Fibroblast of skin of right quadriceps (primary cell): ENCODE measurements at regions not wholly inside any gene's neighbourhood (a gene's known extent, or its start where the extent isn't known, plus 50 kb on each side); places are given as distances from the start of the nearest gene placed in this dataset.
"Not testable (repeated sequence)": the region's sequence is repeated elsewhere in the genome, so short reads cannot be mapped to it uniquely, and the experiment has no call there.

Experiments used
- DNase-seq: peaks from one replicate; pipeline ENCODE4 v3.0.0-alpha.2; 2013

GRCh38 chr4:144799486-144799885 lies 153.5 kb downstream of the HHIP start:
- no peak for DNase-seq

DNA sequence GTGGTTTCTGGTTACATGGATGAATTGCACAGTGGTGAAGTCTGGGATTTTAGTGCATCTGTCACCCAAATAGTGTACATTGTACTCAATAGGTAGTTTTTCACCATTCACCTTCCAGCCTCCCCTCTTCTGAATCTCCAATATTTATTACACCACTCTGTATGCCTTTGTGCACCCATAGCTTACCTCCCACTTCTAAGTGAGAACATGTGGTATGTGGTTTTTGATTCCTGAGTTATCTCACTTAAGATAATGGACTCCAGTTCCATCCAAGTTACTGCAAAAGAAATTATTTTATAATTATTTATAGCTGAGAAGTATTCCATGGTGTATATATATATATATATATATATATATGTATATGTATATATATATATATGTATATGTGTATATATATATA lies 155.8 kb downstream of the HHIP start:
- DNase-seq: no peak

DNA sequence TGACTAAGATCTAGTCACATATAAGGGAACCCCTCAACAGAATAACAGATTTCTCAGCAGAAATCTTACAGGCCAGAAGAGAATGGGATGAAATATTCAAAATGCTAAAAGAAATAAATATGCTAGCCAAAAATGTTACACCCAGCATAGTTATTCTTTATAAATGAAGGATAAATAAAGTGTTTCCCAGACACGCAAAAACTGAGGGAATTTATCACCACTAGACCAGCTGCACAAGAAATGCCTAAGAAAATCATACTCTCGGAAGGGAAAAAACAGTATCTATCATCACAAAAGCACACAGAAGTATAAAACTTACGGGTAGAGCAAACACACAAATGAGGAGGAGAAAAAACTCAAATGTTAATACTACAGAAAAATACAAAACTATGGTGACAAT lies 162.1 kb downstream of the HHIP start:
- no peak for DNase-seq

GRCh38 chr4:144809056-144809640 lies 163.2 kb downstream of the HHIP start:
- no peak for DNase-seq

GRCh38 chr4:144816668-144817067 lies 170.7 kb downstream of the HHIP start:
- DNase-seq: no peak

DNA sequence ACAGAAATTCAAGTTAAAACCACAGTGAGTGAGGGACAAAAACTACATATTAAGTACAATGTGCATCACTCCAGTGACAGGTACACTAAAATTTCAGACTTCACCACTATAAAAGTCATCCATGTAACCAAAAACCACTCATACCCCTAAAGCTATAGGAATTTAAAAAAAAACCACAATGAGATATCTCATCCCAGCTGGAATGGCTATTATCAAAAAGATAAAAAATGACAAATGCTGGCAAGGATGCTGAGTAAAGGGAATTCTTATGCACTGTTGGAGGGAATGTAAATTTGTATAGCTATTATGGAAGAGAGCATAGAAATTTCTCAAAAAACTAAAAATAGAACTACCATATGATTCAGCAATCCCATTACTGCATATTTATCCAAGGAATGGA lies 171.1 kb downstream of the HHIP start:
- no peak for DNase-seq

DNA sequence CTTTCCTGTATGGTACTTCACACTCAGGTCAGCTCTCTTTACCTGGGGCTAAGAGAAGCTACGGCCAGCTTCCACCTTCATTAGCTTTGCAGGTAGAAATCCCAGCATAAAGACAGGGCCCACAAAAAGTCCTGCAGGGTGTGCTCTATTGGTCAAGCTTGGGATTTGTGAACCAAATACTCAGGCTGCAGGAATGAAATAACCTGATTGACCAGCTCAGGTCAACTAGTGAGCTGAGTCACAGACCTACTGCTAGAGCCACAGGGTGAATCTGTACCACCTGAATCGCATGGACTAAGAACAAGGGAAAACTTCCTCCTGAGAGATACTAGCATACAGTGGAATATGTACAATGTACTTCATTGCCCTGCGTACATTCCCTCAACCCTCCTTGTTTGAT lies 172.2 kb downstream of the HHIP start:
- no peak for DNase-seq

DNA sequence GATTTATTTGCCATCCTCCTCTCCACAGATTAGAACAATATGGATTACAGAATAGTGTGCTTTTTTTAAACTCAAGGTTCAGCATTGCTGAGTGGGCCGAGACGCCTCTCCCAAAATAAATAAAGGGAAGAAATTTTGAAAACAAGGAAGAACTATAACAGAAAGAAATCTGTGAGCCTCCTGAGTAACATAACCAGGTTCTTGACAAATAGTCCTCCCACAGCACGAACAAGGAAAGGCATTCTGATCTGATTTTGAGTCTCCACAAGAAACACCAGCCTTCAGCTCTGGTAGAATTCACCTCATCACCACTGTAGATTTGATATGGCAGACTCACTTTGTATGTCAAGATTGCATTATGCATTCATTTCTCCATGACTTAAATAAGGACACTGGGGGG lies 173.6 kb downstream of the HHIP start:
- no peak for DNase-seq

- DNase-seq: peak; percentile 92
Observed at GRCh38 chr4:144820011-144820727, 174.2 kb downstream of the HHIP start.

- peak; percentile 67 for DNase-seq
Observed at GRCh38 chr4:144820728-144821085, 174.8 kb downstream of the HHIP start.

DNA sequence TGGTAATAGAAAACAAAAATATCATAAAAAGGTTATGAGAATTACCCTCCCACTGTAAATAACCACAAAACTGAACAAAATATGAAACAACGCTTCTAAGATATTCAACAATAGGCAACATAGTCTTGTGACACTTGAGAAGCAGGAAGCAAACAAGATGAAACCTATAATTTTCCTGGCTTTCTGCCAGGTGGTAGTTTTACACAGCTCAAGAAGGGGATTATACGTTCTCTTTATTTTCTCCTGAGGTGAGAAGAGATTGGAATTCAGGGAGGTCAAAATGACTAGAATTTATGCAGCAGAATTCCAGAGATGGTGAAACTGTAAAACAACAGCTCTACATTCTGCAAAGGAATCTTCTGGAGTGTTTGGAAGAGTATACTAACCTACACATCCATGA lies 186.0 kb downstream of the HHIP start:
- DNase-seq: no peak

GRCh38 chr4:144845411-144845810 lies 199.5 kb downstream of the HHIP start:
- DNase-seq: no peak

DNA sequence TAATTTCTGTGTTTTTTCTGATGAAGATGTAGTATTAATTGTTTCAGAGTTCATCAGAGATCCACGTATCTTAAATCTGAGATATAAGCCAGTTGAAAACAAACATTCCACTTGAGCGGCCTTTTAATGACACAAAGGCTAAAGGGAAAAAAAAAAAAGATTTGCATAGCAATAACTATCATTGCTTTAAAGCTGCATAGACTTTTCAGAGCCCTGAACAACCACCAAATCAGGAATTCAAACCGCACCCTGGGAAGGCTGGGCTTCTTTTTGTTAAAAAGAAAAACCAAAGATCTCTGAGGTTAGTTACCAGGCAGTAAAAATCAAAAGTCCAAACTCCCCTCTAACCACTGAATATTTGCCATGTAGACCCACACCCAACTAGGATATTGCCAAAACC lies 206.0 kb downstream of the HHIP start:
- DNase-seq: no peak

GRCh38 chr4:144861471-144861870 lies 215.5 kb downstream of the HHIP start:
- DNase-seq: no peak

GRCh38 chr4:144862210-144862609 lies 216.3 kb downstream of the HHIP start:
- DNase-seq: no peak

GRCh38 chr4:144864891-144865290 lies 218.9 kb downstream of the HHIP start:
- DNase-seq: not testable (repeated sequence)

DNA sequence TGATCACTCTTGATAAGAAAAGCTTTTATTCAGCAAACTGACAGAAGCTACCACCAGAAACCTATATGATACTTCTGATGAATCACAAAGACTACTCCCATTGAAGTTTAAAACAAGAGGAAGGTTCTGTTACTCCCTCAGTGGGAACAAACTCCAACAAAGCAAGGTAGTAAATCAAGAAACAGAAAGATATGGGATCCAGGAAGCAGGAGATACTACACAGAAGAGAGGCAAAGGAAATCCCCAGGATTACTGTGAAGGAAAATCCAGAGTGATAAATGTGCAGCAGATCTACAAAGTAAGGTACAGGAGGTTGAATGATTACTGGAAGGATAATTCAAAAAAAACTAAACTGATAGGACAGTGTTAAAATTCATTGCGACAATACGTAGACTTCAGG lies 222.4 kb downstream of the HHIP start:
- no peak for DNase-seq

DNA sequence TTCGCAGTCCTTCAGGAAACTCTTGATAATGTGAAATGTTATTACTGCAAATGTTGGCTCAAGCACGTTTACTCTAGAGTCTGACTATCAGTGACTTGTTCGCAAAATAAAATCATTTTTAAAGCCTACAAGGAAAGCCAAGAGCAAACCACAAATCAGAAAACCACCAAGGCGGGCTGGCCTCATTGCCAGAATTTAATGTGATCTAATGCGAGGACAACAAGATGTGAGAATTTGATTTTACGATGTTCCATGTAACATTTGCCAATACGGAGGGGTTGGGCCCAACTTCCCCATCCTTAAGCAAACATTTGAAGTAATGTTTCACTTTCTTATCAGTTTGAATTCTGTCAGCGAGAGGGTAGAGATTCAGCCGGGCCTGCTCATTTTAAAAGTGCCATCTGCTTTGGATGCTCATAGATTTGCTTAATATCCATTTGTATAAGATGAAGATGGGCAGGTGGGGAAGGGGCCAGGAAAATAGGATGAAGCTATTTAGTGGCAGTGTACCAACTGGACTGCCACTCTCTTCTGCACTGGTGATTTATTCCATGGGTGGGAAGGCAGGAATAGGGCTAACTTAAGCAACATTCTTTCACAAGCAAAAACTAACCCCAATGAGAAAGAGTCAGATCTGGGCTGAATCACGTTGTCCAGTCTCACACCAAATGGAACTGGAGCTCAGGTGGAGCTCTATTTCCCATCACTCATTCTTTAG lies 225.3 kb downstream of the ANAPC10 start:
- DNase-seq: no peak

GRCh38 chr4:144873226-144873990 lies 224.6 kb downstream of the ANAPC10 start:
- DNase-seq: no peak

DNA sequence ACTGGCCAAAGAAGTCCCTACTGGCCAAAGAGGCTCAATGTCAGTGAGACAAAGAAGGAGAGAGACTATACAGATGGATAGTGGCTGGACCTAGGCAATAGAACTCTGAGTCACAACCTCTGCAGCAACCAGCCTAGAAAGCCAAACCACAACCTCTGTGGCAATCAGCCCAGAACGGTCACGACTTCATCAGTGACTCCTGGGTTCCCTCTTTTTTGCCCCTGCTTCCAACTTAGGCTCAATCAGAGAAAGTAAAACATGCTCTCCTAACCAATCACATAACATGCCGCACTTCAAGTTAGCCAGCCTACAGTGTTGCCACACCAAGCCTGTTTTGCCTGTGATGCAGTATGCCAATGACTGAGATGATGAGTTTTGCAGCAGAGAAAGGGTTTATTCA lies 203.4 kb downstream of the ANAPC10 start:
- peak; percentile 32 for DNase-seq

GRCh38 chr4:144899393-144899792 lies 198.6 kb downstream of the ANAPC10 start:
- no peak for DNase-seq

GRCh38 chr4:144901141-144901540 lies 196.9 kb downstream of the ANAPC10 start:
- no peak for DNase-seq

DNA sequence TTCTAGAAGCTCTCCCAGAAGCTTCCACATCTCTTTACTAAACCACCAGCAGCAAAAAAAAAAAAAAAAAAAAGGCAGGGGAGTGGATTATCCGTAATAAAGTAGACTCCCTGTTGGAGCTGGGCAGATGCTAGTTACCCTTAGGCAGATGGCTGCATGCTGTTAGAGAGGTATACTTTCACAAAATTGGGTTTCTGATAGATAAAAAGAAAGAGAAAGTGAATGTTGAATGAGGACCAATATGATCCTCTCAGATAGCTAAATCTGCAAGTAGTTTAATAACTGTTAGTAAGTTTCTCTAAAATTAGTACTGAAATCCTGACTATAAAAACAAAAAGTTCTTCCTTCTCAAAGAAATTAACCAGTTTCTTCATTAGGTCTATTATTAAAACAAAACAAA lies 195.4 kb downstream of the ANAPC10 start:
- DNase-seq: no peak
